HEK293T (cell line): ENCODE measurements at regions not wholly inside any gene's neighbourhood (a gene's known extent, or its start where the extent isn't known, plus 50 kb on each side); places are given as distances from the start of the nearest gene placed in this dataset.

Experiments
- CTCF ChIA-PET: fragments of 350-600 bp; formaldehyde crosslinking; extraction: SDS; loops from one replicate; lab custom pipeline; 2021; ENCODE audit warnings: antibody characterized with exemption, inconsistent platforms; lab: Yijun Ruan, JAX
- POLR2A ChIA-PET: fragments of 350-600 bp; formaldehyde crosslinking; extraction: SDS; loops from one replicate; lab custom pipeline; 2020; ENCODE audit warnings: antibody characterized with exemption, inconsistent platforms; lab: Yijun Ruan, JAX
- DNase-seq: peaks from one replicate; pipeline ENCODE4 v3.0.0; 2012; ENCODE audit warnings: mixed read lengths; ENCODE audit errors: extremely low spot score
- ARNT ChIP-seq: fragments of 450-650 bp; IDR thresholded peaks from 2 replicates; pipeline ENCODE4 v1.6.1; 2017; ENCODE audit warnings: mild to moderate bottlenecking
- BHLHE40 ChIP-seq: fragments of 450-650 bp; IDR thresholded peaks from 2 replicates; pipeline ENCODE4 v1.6.1; 2016; ENCODE audit warnings: mild to moderate bottlenecking, moderate library complexity, borderline replicate concordance
- CTBP1 ChIP-seq: fragments of 450-650 bp; IDR thresholded peaks from 2 replicates; pipeline ENCODE4 v1.6.1; 2016; ENCODE audit warnings: borderline replicate concordance
- ELF4 ChIP-seq: fragments of 450-650 bp; IDR thresholded peaks from 2 replicates; pipeline ENCODE4 v1.6.1; 2017; ENCODE audit warnings: antibody characterized with exemption
- FOXA1 ChIP-seq: fragments of 450-650 bp; IDR thresholded peaks from 2 replicates; pipeline ENCODE4 v1.6.1; 2016; ENCODE audit warnings: mild to moderate bottlenecking
- FOXK2 ChIP-seq: fragments of 450-650 bp; IDR thresholded peaks from 2 replicates; pipeline ENCODE4 v1.6.1; 2016; ENCODE audit warnings: mild to moderate bottlenecking
- FOXM1 ChIP-seq: fragments of 450-650 bp; IDR thresholded peaks from 2 replicates; pipeline ENCODE4 v1.6.1; 2017; ENCODE audit warnings: mild to moderate bottlenecking, borderline replicate concordance
- HDGF ChIP-seq: fragments of 450-650 bp; IDR thresholded peaks from 2 replicates; pipeline ENCODE4 v1.6.1; 2017; ENCODE audit warnings: antibody characterized with exemption, borderline replicate concordance
- L3MBTL2 ChIP-seq: fragments of 450-650 bp; conservative IDR thresholded peaks from 2 replicates; pipeline ENCODE4 v1.6.1; 2016; ENCODE audit warnings: mild to moderate bottlenecking
- LEF1 ChIP-seq: fragments of 450-650 bp; IDR thresholded peaks from 2 replicates; pipeline ENCODE4 v1.6.1; 2017; ENCODE audit warnings: mild to moderate bottlenecking, borderline replicate concordance
- NFRKB ChIP-seq: fragments of 450-650 bp; IDR thresholded peaks from 2 replicates; pipeline ENCODE4 v1.6.1; 2016; ENCODE audit warnings: mild to moderate bottlenecking, moderate library complexity
- PKNOX1 ChIP-seq: fragments of 450-650 bp; IDR thresholded peaks from 2 replicates; pipeline ENCODE4 v1.6.1; 2016
- SP1 ChIP-seq: fragments of 450-650 bp; IDR thresholded peaks from 2 replicates; pipeline ENCODE4 v1.6.1; 2017
- SUZ12 ChIP-seq: fragments of 450-650 bp; IDR thresholded peaks from 2 replicates; pipeline ENCODE4 v1.6.1; 2016; ENCODE audit warnings: mild to moderate bottlenecking
- TARDBP ChIP-seq: fragments of 450-650 bp; IDR thresholded peaks from 2 replicates; pipeline ENCODE4 v1.6.1; 2016
- ZNF384 ChIP-seq: fragments of 450-650 bp; IDR thresholded peaks from 2 replicates; pipeline ENCODE4 v1.6.1; 2016

GRCh38 chr22:49486225-49486624 lies 341.4 kb downstream of the BRD1 start:
- CTCF ChIA-PET: no interaction called here
- DNase-seq: no peak
- POLR2A ChIA-PET: no interaction called here
- TF ChIP-seq FOXA1 (no peak), SP1 (no peak), ARNT (no peak), FOXM1 (no peak), FOXK2 (no peak), SUZ12 (no peak), BHLHE40 (no peak), NFRKB (no peak), L3MBTL2 (no peak), TARDBP (no peak), CTBP1 (no peak), PKNOX1 (no peak), HDGF (no peak), ZNF384 (no peak), LEF1 (no peak), ELF4 (no peak)

GRCh38 chr22:49483946-49484345 lies 343.7 kb downstream of the BRD1 start:
- POLR2A ChIA-PET: no interaction called here
- no peak for TF ChIP-seq CTBP1
- no peak for TF ChIP-seq NFRKB
- no peak for TF ChIP-seq HDGF
- TF ChIP-seq TARDBP: no peak
- TF ChIP-seq LEF1: no peak
- TF ChIP-seq SUZ12: no peak
- no peak for TF ChIP-seq PKNOX1
- no peak for TF ChIP-seq FOXM1
- TF ChIP-seq BHLHE40: no peak
- TF ChIP-seq FOXA1: no peak
- TF ChIP-seq SP1: no peak
- no peak for TF ChIP-seq FOXK2
- DNase-seq: no peak
- CTCF ChIA-PET: no interaction called here

GRCh38 chr22:49483281-49483870 lies 344.3 kb downstream of the BRD1 start:
- CTCF ChIA-PET: no interaction called here
- POLR2A ChIA-PET: no interaction called here
- TF ChIP-seq PKNOX1 (no peak), TARDBP (no peak), FOXA1 (no peak), NFRKB (no peak), CTBP1 (no peak)
- DNase-seq: no peak

- no peak for DNase-seq
- TF ChIP-seq ELF4: no peak
- no peak for TF ChIP-seq LEF1
- no peak for TF ChIP-seq CTBP1
- no peak for TF ChIP-seq ZNF384
- no peak for TF ChIP-seq FOXM1
- TF ChIP-seq FOXA1: no peak
- no peak for TF ChIP-seq FOXK2
- TF ChIP-seq L3MBTL2: no peak
- TF ChIP-seq HDGF: no peak
- TF ChIP-seq TARDBP: no peak
- TF ChIP-seq NFRKB: no peak
- TF ChIP-seq SUZ12: no peak
- no peak for TF ChIP-seq SP1
- no peak for TF ChIP-seq PKNOX1
- ChIA-PET CTCF (no interaction called here), POLR2A (no interaction called here)
Observed at GRCh38 chr22:49482811-49483210, 344.9 kb downstream of the BRD1 start.

- TF ChIP-seq HDGF: no peak
- ChIA-PET CTCF (no interaction called here), POLR2A (no interaction called here)
- no peak for DNase-seq
Observed at GRCh38 chr22:49481659-49482399, 345.8 kb downstream of the BRD1 start.
